ENCODE measurements at regions not wholly inside any gene's neighbourhood (a gene's known extent, or its start where the extent isn't known, plus 50 kb on each side); places are given as distances from the start of the nearest gene placed in this dataset. TPM values are rescaled to one million over a fixed set of nuclear protein-coding genes. Genes with fewer than 3 reads are reported as not detected.

DNA sequence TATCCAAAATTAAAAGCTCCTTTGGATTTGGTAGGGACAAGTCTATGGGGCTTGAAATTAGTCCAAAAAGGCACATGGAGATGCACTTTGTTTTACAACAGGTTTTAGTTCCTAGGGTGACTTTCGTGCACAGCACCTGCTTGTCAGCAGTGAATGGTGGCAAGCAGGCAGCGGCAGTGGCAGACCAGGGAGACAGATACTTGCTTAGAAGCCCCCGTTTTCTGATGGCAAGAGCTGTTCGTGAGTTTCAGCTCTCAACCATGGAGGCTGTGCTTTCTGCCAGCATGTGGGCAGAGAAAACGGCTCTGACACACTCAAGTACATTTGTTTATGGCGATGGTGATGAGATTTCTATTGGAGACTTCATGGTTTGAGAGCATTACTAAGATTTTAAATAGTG, 61.7 kb upstream of the SHH start:
- DNase-seq (ENCODE audit: low spot score) = no peak

- DNase-seq (ENCODE audit: low spot score) = no peak
These were observed 60.6 kb upstream of the SHH start for GRCh38 chr7:155872678-155873369.

DNA sequence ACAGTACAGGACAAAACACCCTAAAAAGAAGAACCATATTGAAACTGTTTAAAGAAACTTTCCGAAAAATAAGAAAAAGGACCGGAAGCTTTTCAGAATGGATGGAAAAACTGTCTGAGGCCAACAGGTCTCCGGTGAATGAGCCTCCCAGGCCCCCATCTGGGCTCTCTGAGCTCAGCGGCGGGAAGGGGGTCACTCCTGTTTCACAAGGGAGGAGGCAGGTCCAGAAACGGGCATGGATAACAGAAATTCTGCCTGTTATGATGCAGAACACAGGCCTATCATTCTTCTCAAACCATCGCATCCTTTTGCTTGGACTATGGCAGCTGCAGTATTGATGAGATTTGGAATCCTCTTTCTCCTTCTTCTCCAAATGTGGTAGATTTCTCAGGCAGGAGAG, 58.9 kb upstream of the SHH start:
- DNase-seq (ENCODE audit: low spot score) = no peak

- no peak for DNase-seq (ENCODE audit: low spot score)
These were observed 58.3 kb upstream of the SHH start for GRCh38 chr7:155870334-155871180.

- no peak for DNase-seq (ENCODE audit: low spot score)
These were observed 57.5 kb upstream of the SHH start for GRCh38 chr7:155869784-155870076.

- DNase-seq (ENCODE audit: low spot score) = no peak
These were observed 56.9 kb upstream of the SHH start for GRCh38 chr7:155868955-155869783.

GRCh38 chr7:155867734-155868400, 55.6 kb upstream of the SHH start:
- no peak for DNase-seq (ENCODE audit: low spot score)

- no peak for DNase-seq (ENCODE audit: low spot score)
These were observed 55.0 kb upstream of the SHH start for GRCh38 chr7:155867280-155867679.

- DNase-seq (ENCODE audit: low spot score) = no peak
These were observed 53.7 kb upstream of the SHH start for GRCh38 chr7:155865830-155866525.

DNA sequence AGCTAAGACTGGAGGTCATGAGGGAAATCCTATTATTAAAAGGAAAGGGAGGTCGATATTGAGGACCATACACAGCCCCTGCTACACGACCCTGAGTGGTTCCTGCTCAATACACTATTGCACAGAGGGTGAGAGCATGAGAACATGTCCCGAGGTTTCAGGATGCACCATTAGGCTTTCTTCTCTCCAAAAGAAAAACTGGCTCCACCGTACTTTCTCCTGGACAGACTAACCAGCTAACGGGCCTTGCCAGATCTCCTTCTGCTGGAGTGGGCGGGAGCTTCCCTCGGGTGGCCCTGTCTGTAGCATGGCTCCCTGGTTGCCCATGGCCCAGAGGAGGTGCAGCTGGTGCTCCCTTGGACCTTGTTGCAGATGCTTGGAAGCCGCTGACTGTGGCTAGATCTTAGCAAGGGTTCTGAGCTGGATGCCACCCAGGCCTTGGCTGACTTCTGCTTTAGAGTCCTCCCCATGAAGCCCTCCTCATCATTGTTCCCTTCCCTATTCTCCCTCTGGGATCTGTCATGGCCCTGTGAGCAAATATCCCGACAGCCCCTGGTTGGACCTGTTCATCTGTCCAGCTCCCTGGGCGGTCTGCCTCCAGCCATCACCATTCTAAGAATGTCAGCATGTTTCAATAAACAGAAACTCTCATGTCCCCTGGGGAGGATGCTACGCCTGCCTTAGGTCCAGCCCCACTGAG, 52.9 kb upstream of the SHH start:
- no peak for DNase-seq (ENCODE audit: low spot score)

DNA sequence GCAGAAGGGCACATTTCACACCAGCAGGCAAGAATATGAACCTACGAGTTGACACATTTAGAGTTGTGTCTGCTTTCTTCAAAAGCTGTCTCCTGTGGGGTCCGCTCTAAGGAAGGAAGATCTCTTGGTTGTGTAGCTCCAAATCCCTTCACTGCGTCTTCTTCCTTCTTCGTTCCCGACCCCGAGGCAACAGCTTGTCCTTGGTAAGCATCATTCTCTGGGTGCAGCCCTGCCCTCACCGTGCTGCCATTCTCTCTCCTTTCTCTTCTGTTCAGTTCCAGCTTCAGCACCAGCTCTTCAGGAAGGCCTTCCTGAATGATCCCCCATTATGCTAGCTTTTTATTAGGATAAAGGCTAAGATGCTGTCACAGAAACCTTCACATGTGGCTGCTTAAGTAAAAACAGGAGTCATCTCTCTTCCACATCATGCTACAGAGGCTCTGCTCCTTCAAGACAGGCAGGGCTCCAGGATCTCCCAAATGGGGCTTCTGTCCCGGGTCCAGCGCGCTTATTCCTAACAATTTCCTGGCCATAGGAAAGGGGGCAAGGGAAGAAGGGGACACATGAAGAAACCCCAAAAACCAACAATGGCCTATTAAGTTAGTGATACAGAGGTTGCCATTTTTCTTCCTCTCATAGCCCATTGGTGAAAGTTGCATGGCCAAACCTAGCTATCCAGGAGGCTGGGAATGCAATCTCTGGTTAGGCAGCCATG, 52.2 kb upstream of the SHH start:
- DNase-seq (ENCODE audit: low spot score) = no peak

DNA sequence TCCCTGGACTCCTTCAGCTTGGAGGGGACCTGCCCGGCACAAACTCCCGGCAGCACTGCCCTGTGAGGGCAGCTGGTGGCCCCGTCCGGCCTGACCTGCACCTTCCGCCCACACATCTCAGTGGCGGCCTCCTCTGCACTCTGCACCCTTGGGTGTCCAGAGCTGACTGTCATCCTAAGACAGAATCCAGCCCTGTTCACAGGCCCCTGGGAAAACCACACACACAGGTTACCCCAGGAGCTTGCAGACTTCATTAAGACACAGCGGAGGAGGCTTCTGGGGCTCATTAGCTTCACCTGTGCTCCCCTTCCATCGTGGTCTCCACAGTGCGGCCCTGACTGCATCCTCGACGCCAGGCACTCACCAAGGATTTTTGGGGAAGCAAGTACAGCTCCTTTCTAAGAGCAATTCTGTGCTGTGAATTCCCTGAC, 51.5 kb upstream of the SHH start:
- DNase-seq (ENCODE audit: low spot score) = no peak

DNA sequence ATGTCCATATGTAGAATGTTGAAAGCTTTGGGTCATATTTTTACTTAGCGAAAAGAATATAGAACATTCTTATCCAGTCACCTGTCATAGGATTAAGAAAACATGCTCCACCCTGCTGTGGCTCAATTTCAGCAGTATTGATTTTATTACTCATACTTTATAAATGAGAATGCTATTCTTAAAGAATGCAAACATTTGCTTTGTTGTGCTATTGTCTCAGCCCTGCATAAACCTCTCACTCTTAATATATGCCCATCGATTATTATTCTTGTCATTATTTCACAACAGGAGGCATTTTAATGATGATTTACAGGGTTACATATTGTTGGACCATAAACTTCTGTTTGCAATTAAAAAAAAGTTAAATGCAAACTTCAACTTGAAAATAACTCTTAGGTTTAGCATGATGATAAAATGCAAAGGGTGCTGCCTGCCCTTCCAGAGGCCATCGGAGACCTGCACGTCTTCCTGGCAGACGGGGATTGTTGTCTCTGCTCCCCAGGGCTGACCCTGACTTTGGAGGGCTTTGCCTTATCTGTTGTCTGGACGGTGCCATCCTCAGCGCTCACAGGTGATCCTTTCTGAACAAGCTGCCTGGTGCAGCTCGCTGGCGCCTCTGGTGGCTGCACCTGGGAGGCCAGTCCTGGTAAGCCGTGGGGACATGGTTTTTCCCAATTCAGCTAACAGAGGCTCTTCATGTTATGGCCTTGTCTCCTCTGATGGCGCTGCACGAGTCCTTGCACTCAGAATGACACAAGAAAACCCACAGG, 50.0 kb upstream of the SHH start:
- peak; percentile 61 for DNase-seq (ENCODE audit: low spot score)

Small RNAs in the stretch of these regions (small RNA-seq; reads per million reads assigned to genes)
- gene AC093813.1 (not detected), gene RF00019 (not detected)
